ENCODE measurements at regions not wholly inside any gene's neighbourhood (a gene's known extent, or its start where the extent isn't known, plus 50 kb on each side); places are given as distances from the start of the nearest gene placed in this dataset.

GRCh38 chr7:92889081-92889480 is 52.7 kb upstream of the CDK6 start:
- DNase-seq (ENCODE audit: low read depth), result no peak
- no peak for TF ChIP-seq CTCF (conservative IDR thresholded peaks at IDR 0.05; ENCODE audit: low read depth, low read length)
- no peak overlapping the region for H3K4me3 ChIP-seq (ENCODE audit: low read depth, low read length)

All from epithelial cell of proximal tubule (primary cell).